ENCODE measurements at regions not wholly inside any gene's neighbourhood (a gene's known extent, or its start where the extent isn't known, plus 50 kb on each side); places are given as distances from the start of the nearest gene placed in this dataset.

- TF ChIP-seq ZBTB7A (IDR thresholded peaks at IDR 0.05; ENCODE audit: low read depth) (no peak), FOXM1 (IDR thresholded peaks at IDR 0.05; ENCODE audit: borderline replicate concordance, low read depth) (no peak), MAX (IDR thresholded peaks at IDR 0.05) (no peak), RAD21 (IDR thresholded peaks at IDR 0.05; ENCODE audit: low read depth) (no peak), TEAD4 (IDR thresholded peaks at IDR 0.05) (no peak), EGR1 (IDR thresholded peaks at IDR 0.05) (no peak), TAF1 (IDR thresholded peaks at IDR 0.05; ENCODE audit: low read depth) (no peak), USF1 (IDR thresholded peaks at IDR 0.05) (no peak), EP300 (IDR thresholded peaks at IDR 0.05; ENCODE audit: borderline replicate concordance) (no peak)
Measured at GRCh38 chr7:13336227-13336626, 648.8 kb downstream of the ARL4A start.
